ENCODE measurements at regions not wholly inside any gene's neighbourhood (a gene's known extent, or its start where the extent isn't known, plus 50 kb on each side); places are given as distances from the start of the nearest gene placed in this dataset.

- DNase-seq (ENCODE audit: extremely low read depth, low read depth, low spot score): no peak
Observed at GRCh38 chr1:87194271-87194774, 134.4 kb upstream of the LMO4 start.

GRCh38 chr1:87194856-87195255 lies 133.8 kb upstream of the LMO4 start:
- no peak for DNase-seq (ENCODE audit: extremely low read depth, low read depth, low spot score)

- no peak for DNase-seq (ENCODE audit: extremely low read depth, low read depth, low spot score)
Observed at GRCh38 chr1:87196110-87196827, 132.4 kb upstream of the LMO4 start.

GRCh38 chr1:87197156-87197555 lies 131.5 kb upstream of the LMO4 start:
- no peak for DNase-seq (ENCODE audit: extremely low read depth, low read depth, low spot score)

GRCh38 chr1:87197641-87198040 lies 131.0 kb upstream of the LMO4 start:
- no peak for DNase-seq (ENCODE audit: extremely low read depth, low read depth, low spot score)

GRCh38 chr1:87200875-87201638 lies 127.6 kb upstream of the LMO4 start:
- DNase-seq (ENCODE audit: extremely low read depth, low read depth, low spot score): no peak

GRCh38 chr1:87201768-87202167 lies 126.9 kb upstream of the LMO4 start:
- no peak for DNase-seq (ENCODE audit: extremely low read depth, low read depth, low spot score)

- no peak for DNase-seq (ENCODE audit: extremely low read depth, low read depth, low spot score)
Observed at GRCh38 chr1:87202451-87202850, 126.2 kb upstream of the LMO4 start.

- DNase-seq (ENCODE audit: extremely low read depth, low read depth, low spot score): no peak
Observed at GRCh38 chr1:87202922-87203655, 125.6 kb upstream of the LMO4 start.

GRCh38 chr1:87203904-87204303 lies 124.8 kb upstream of the LMO4 start:
- no peak for DNase-seq (ENCODE audit: extremely low read depth, low read depth, low spot score)

- no peak for DNase-seq (ENCODE audit: extremely low read depth, low read depth, low spot score)
Observed at GRCh38 chr1:87204441-87204840, 124.2 kb upstream of the LMO4 start.

- no peak for DNase-seq (ENCODE audit: extremely low read depth, low read depth, low spot score)
Observed at GRCh38 chr1:87204921-87205320, 123.8 kb upstream of the LMO4 start.

GRCh38 chr1:87206044-87206831 lies 122.4 kb upstream of the LMO4 start:
- DNase-seq (ENCODE audit: extremely low read depth, low read depth, low spot score): no peak

- DNase-seq (ENCODE audit: extremely low read depth, low read depth, low spot score): no peak
Observed at GRCh38 chr1:87208080-87208479, 120.6 kb upstream of the LMO4 start.

GRCh38 chr1:87208931-87209330 lies 119.7 kb upstream of the LMO4 start:
- DNase-seq (ENCODE audit: extremely low read depth, low read depth, low spot score): no peak

GRCh38 chr1:87210151-87210550 lies 118.5 kb upstream of the LMO4 start:
- DNase-seq (ENCODE audit: extremely low read depth, low read depth, low spot score): no peak

- no peak for DNase-seq (ENCODE audit: extremely low read depth, low read depth, low spot score)
Observed at GRCh38 chr1:87212431-87213134, 116.1 kb upstream of the LMO4 start.

- no peak for DNase-seq (ENCODE audit: extremely low read depth, low read depth, low spot score)
Observed at GRCh38 chr1:87213135-87213515, 115.6 kb upstream of the LMO4 start.

GRCh38 chr1:87215592-87215991 lies 113.1 kb upstream of the LMO4 start:
- no peak for DNase-seq (ENCODE audit: extremely low read depth, low read depth, low spot score)

GRCh38 chr1:87218618-87219017 lies 110.1 kb upstream of the LMO4 start:
- DNase-seq (ENCODE audit: extremely low read depth, low read depth, low spot score): no peak

Measured in glomerular endothelial cell (primary cell).